GM23338 (cell line): ENCODE measurements at regions not wholly inside any gene's neighbourhood (a gene's known extent, or its start where the extent isn't known, plus 50 kb on each side); places are given as distances from the start of the nearest gene placed in this dataset.

Source experiments
- ATAC-seq: fragments of 200-7000 bp; cut with Tn5 transposase; 3 replicates; pipeline ENCODE4 v1.9.1; 2020
- DNase-seq: peaks from one replicate; pipeline ENCODE4 v3.0.0-alpha.2; 2015; ENCODE audit warnings: low spot score
- H2AFZ ChIP-seq: fragments of 200-600 bp; sonication (generic); 2 replicates; pipeline ENCODE4 v1.8.0; 2016; ENCODE audit warnings: antibody characterized with exemption, mild to moderate bottlenecking, moderate library complexity
- H3F3A ChIP-seq: fragments of 200-600 bp; sonication (generic); replicated peaks from 2 replicates; pipeline ENCODE4 v1.8.0; 2017; ENCODE audit warnings: antibody characterized with exemption, mixed run types, low read depth
- H3K27ac ChIP-seq: fragments of 200-600 bp; sonication (generic); 2 replicates; pipeline ENCODE4 v1.6.1; 2016; ENCODE audit warnings: low read depth
- H3K27me3 ChIP-seq: fragments of 200-600 bp; sonication (generic); 2 replicates; pipeline ENCODE4 v1.8.0; 2016; ENCODE audit warnings: mild to moderate bottlenecking, mixed run types, moderate library complexity; ENCODE audit not compliant: insufficient read depth
- H3K36me3 ChIP-seq: fragments of 200-600 bp; sonication (generic); 2 replicates; pipeline ENCODE4 v1.8.0; 2016; ENCODE audit warnings: mild to moderate bottlenecking; ENCODE audit not compliant: insufficient read depth
- H3K4me1 ChIP-seq: fragments of 200-600 bp; sonication (generic); 2 replicates; pipeline ENCODE4 v1.8.0; 2016; ENCODE audit warnings: mild to moderate bottlenecking, moderate library complexity; ENCODE audit not compliant: insufficient read depth
- H3K4me2 ChIP-seq: fragments of 200-600 bp; sonication (generic); 2 replicates; pipeline ENCODE4 v1.7.1; 2017; ENCODE audit warnings: mixed run types
- H3K4me3 ChIP-seq: fragments of 200-600 bp; sonication (generic); 2 replicates; pipeline ENCODE4 v1.6.1; 2016; ENCODE audit warnings: mixed run types
- H3K79me2 ChIP-seq: fragments of 200-600 bp; sonication (generic); replicated peaks from 2 replicates; pipeline ENCODE4 v1.8.0; 2017; ENCODE audit warnings: mild to moderate bottlenecking; ENCODE audit not compliant: insufficient read depth
- H3K9me2 ChIP-seq: fragments of 200-600 bp; sonication (generic); 2 replicates; pipeline ENCODE4 v1.8.0; 2017; ENCODE audit not compliant: insufficient read depth
- H4K20me1 ChIP-seq: fragments of 200-600 bp; sonication (generic); replicated peaks from 2 replicates; pipeline ENCODE4 v1.8.0; 2017; ENCODE audit warnings: mild to moderate bottlenecking; ENCODE audit not compliant: insufficient read depth
- H3K27ac Mint-ChIP-seq: 2 replicates; pipeline ENCODE4 v1.8.0; 2020; ENCODE audit warnings: inconsistent platforms, mild to moderate bottlenecking, moderate library complexity, mixed read lengths
- H3K27me3 Mint-ChIP-seq: 3 replicates; pipeline ENCODE4 v1.8.0; 2022; ENCODE audit warnings: low read depth, mild to moderate bottlenecking, moderate library complexity, mixed read lengths, inconsistent platforms; ENCODE audit not compliant: insufficient read depth, poor library complexity
- H3K36me3 Mint-ChIP-seq: 3 replicates; pipeline ENCODE4 v1.8.0; 2021; ENCODE audit warnings: low read depth, mild to moderate bottlenecking, inconsistent platforms, moderate library complexity, mixed read lengths
- H3K4me1 Mint-ChIP-seq: 3 replicates; pipeline ENCODE4 v1.8.0; 2020; ENCODE audit warnings: mild to moderate bottlenecking, inconsistent platforms, mixed read lengths
- H3K4me3 Mint-ChIP-seq: 3 replicates; pipeline ENCODE4 v1.8.0; 2021; ENCODE audit warnings: moderate library complexity, mild to moderate bottlenecking, inconsistent platforms, mixed read lengths
- H3K9me3 Mint-ChIP-seq: 3 replicates; pipeline ENCODE4 v1.8.0; 2020; ENCODE audit warnings: moderate library complexity, mild to moderate bottlenecking, inconsistent platforms, mixed read lengths
- CREB1 ChIP-seq: fragments of 250-450 bp; sonication (Bioruptor Pico); IDR thresholded peaks from 2 replicates; pipeline ENCODE4 v1.5.0; 2020; ENCODE audit warnings: low read depth, mild to moderate bottlenecking, moderate library complexity
- CTCF ChIP-seq, 2 experiments: fragments of 200-600 bp in 1 of 2; sonication (generic) in 1 of 2; conservative IDR thresholded peaks; 2 replicates each; pipeline versions ENCODE4 v1.5.1 to v1.6.1; 2016 to 2017; ENCODE audit warnings: antibody characterized with exemption in 2 of 2, low read depth in 2 of 2, mild to moderate bottlenecking in 2 of 2, moderate library complexity in 1 of 2
- ETS1 ChIP-seq: IDR thresholded peaks from 2 replicates; pipeline ENCODE4 v1.6.1; 2016; ENCODE audit warnings: antibody characterized with exemption
- EZH2 ChIP-seq: fragments of 200-600 bp; sonication (generic); IDR thresholded peaks from one replicate; pipeline ENCODE4 v1.8.0; 2017; ENCODE audit warnings: antibody characterized with exemption, mild to moderate bottlenecking, low read depth; ENCODE audit not compliant: unreplicated experiment
- EZH2phosphoT487 ChIP-seq: fragments of 200-600 bp; sonication (generic); IDR thresholded peaks from one replicate; pipeline ENCODE4 v1.8.1; 2018; ENCODE audit warnings: antibody characterized with exemption; ENCODE audit not compliant: unreplicated experiment
- JUNB ChIP-seq: IDR thresholded peaks from one replicate; pipeline ENCODE4 v1.6.1; 2016; ENCODE audit warnings: antibody characterized with exemption; ENCODE audit not compliant: unreplicated experiment
- NANOG ChIP-seq: IDR thresholded peaks from 2 replicates; pipeline ENCODE4 v1.6.1; 2016; ENCODE audit warnings: antibody characterized with exemption, borderline replicate concordance
- POLR2AphosphoS5 ChIP-seq: IDR thresholded peaks from 2 replicates; pipeline ENCODE4 v1.6.1; 2016; ENCODE audit warnings: antibody characterized with exemption, low read depth
- STAT1 ChIP-seq: IDR thresholded peaks from one replicate; pipeline ENCODE4 v1.6.1; 2016; ENCODE audit warnings: antibody characterized with exemption; ENCODE audit not compliant: unreplicated experiment
- ZNF114 ChIP-seq: fragments of 250-450 bp; sonication (Bioruptor Pico); IDR thresholded peaks from 2 replicates; pipeline ENCODE4 v1.5.0; 2020; ENCODE audit warnings: mild to moderate bottlenecking, moderate library complexity
- ZNF331 ChIP-seq: fragments of 250-450 bp; sonication (Bioruptor Pico); IDR thresholded peaks from 2 replicates; pipeline ENCODE4 v1.5.0; 2020; ENCODE audit warnings: low read depth, mild to moderate bottlenecking, moderate library complexity
- ZNF462 ChIP-seq: fragments of 250-450 bp; sonication (Bioruptor Pico); IDR thresholded peaks from 2 replicates; pipeline ENCODE4 v1.5.0; 2020; ENCODE audit warnings: mild to moderate bottlenecking, moderate library complexity

- no peak for TF ChIP-seq ETS1
- TF ChIP-seq EZH2phosphoT487: no peak
- no peak for TF ChIP-seq ZNF331
- no peak for TF ChIP-seq CREB1 (CRISPR knock-in tag)
- no peak for TF ChIP-seq NANOG
- TF ChIP-seq EZH2: no peak
- TF ChIP-seq ZNF114 (CRISPR knock-in tag): no peak
Measured at GRCh38 chr1:163933437-163933836, 611.7 kb downstream of the NUF2 start (continued).

- Histone ChIP-seq H3K4me1 (no peaks in the 10 kb centered on the region), H3K27me3 (no peaks in the 10 kb centered on the region), H3F3A (no peaks in the 10 kb centered on the region), H3K79me2 (no peaks in the 10 kb centered on the region), H4K20me1 (no peaks in the 10 kb centered on the region), H3K4me3 (no peak overlapping the region), H3K36me3 (no peaks in the 10 kb centered on the region), H3K9me2 (peaks cover 6% of the 10 kb centered on the region; the same call in 1 of the 2 replicates), H3K27ac (no peak overlapping the region), H2AFZ (no peak overlapping the region), H3K4me2 (no peak overlapping the region)
- H3K9me3 Mint-ChIP-seq: peaks cover 3% of the 10 kb centered on the region; the same call in 2 of the 3 replicates
- H3K36me3 Mint-ChIP-seq: peaks cover 2% of the 10 kb centered on the region
- H3K4me1 Mint-ChIP-seq: peaks cover 6% of the 10 kb centered on the region; the same call in 2 of the 3 replicates
- H3K4me3 Mint-ChIP-seq: no peak overlapping the region
- ATAC-seq (no peak), DNase-seq (no peak)
- H3K27ac Mint-ChIP-seq: no peak overlapping the region
- H3K27me3 Mint-ChIP-seq: no peaks in the 10 kb centered on the region
- TF ChIP-seq ETS1: no peak
- TF ChIP-seq JUNB: no peak
- TF ChIP-seq CREB1 (CRISPR knock-in tag): no peak
- TF ChIP-seq ZNF114 (CRISPR knock-in tag): no peak
- TF ChIP-seq ZNF462: no peak
- no peak for TF ChIP-seq STAT1
- TF ChIP-seq CTCF (conservative IDR thresholded peaks at IDR 0.05; ENCODE audit: low read depth in 2 of 2): no peak
- no peak for TF ChIP-seq ZNF331
- no peak for TF ChIP-seq POLR2AphosphoS5
- TF ChIP-seq EZH2: no peak
- TF ChIP-seq NANOG: no peak
Measured at GRCh38 chr1:163935738-163936374, 614.1 kb downstream of the NUF2 start.
